Stimulated activated effector memory CD8-positive, alpha-beta T cell treated with anti-CD3 and anti-CD28 coated beads, Interleukin-12 subunit alpha, Interleukin-12 subunit beta, amount 100 ng/mL, for 72 hours (primary cell): ENCODE measurements at regions not wholly inside any gene's neighbourhood (a gene's known extent, or its start where the extent isn't known, plus 50 kb on each side); places are given as distances from the start of the nearest gene placed in this dataset.
"Not testable (repeated sequence)": the region's sequence is repeated elsewhere in the genome, so short reads cannot be mapped to it uniquely, and the experiment has no call there.

Source experiments
- ATAC-seq: fragments of 150-1000 bp; cut with Tn5 transposase; 2 replicates; pipeline ENCODE4 v1.10.0; 2021
- DNase-seq, 2 donors: peaks; one replicate each; pipeline ENCODE4 v3.0.0; 2021 to 2022; ENCODE audit warnings: low spot score in 2 of 2
- H3K27ac Mint-ChIP-seq: one replicate; pipeline ENCODE4 v1.8.0; 2022; ENCODE audit warnings: mild to moderate bottlenecking, mixed read lengths
- H3K36me3 Mint-ChIP-seq: one replicate; pipeline ENCODE4 v1.8.0; 2022; ENCODE audit warnings: mild to moderate bottlenecking, mixed read lengths
- H3K4me1 Mint-ChIP-seq: one replicate; pipeline ENCODE4 v1.8.0; 2022; ENCODE audit warnings: mixed read lengths
- H3K4me3 Mint-ChIP-seq: one replicate; pipeline ENCODE4 v1.8.0; 2022; ENCODE audit warnings: mild to moderate bottlenecking, mixed read lengths
- H3K9me3 Mint-ChIP-seq: one replicate; pipeline ENCODE4 v1.8.0; 2022; ENCODE audit warnings: mixed read lengths

DNA sequence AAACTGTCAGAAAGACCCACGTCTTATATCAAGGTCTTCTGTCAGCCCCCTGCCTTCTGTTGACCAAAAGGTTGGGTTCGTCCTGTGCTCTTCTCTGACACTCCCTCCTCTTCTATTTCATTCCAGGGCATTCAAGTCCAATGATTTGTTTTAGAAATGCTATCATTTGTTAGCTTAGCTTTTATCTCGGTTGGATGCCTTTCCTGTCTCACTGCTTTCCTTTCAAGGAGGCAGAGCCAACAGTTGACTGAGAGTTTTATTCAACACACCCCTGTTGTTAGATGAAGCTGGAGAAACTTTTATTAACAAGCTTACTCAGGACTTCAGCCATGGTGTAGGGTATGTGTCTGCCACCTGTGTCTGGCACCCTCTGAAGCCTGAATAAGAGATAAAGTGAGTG lies 112.0 kb upstream of the SLC7A14 start:
- no peak overlapping the region for H3K27ac Mint-ChIP-seq
- H3K9me3 Mint-ChIP-seq = no peaks in the 10 kb centered on the region
- no peak overlapping the region for H3K4me3 Mint-ChIP-seq
- DNase-seq (no peak), ATAC-seq (no peak)
- no peaks in the 10 kb centered on the region for H3K36me3 Mint-ChIP-seq
- no peaks in the 10 kb centered on the region for H3K4me1 Mint-ChIP-seq

DNA sequence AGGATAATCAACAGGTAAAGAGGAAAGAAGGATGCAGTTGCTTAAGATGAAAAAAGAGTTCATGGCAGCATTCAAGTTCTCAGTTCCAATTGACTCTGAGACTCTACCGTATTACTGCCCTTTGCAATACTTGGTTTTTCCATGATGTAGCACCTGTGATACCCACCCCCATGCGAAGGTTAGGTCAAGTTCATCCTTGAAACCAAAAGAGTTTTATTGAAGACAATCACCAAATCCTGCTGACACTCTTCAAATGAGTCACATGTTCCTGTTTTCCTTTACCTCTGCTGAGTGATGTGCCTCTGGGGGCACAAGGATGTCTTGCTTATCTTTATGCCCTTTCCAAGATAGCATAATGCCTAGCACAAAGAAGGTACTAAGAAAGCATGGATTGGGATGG lies 111.3 kb upstream of the SLC7A14 start:
- no peak overlapping the region for H3K4me3 Mint-ChIP-seq
- no peaks in the 10 kb centered on the region for H3K4me1 Mint-ChIP-seq
- ATAC-seq (no peak), DNase-seq (no peak)
- H3K36me3 Mint-ChIP-seq = no peaks in the 10 kb centered on the region
- no peak overlapping the region for H3K27ac Mint-ChIP-seq
- no peaks in the 10 kb centered on the region for H3K9me3 Mint-ChIP-seq

DNA sequence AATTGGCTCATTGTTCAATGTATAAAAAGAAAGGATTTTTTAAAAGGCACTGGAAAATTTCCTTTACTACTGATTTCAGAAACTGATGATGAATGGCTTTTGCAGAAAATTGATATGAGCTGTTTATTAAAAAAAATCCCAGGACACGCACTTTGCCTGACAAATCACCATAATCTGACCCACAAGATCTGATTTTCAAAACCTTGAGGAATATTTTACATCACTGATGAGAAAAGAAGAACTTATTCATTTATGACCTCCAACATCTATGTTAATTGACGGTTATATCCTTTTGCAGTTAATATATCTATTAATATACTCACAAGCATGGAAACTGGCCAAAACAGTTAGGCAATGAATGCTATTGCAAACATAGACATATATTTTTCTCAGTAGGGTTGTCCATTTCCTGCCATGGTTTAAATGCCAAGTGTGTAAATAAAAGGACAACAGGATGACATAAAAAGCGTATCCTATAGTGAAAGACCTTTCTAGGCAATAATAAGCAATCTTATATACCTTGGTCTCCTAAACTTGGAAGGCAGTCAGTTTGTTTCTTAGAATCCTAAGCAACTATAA lies 109.7 kb upstream of the SLC7A14 start:
- Mint-ChIP-seq H3K4me3 (no peak overlapping the region), H3K4me1 (no peaks in the 10 kb centered on the region), H3K9me3 (no peaks in the 10 kb centered on the region), H3K36me3 (no peaks in the 10 kb centered on the region), H3K27ac (no peak overlapping the region)
- ATAC-seq = no peak
- DNase-seq = no peak

DNA sequence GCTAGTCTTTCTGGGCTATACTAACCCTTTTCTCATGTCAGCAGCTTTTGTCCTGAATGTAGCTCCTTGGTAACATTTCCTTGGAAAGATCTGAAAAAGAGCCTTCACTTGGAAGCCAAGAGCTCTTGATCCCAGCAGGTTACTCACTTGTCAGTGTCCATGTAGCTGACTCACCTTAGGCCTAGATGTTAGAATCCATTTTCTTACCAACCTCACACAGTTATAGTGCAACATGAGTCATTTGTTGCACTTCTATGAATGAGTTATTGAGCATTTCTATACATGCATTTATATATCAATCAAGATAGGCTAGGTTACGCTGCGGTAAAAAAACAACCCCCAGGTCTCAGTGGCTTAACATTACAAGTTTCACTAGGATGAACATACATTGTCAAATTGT lies 106.8 kb upstream of the SLC7A14 start:
- H3K36me3 Mint-ChIP-seq = no peaks in the 10 kb centered on the region
- ATAC-seq (peak; percentile 84), DNase-seq (no peak)
- H3K4me1 Mint-ChIP-seq = peaks cover 4% of the 10 kb centered on the region
- H3K9me3 Mint-ChIP-seq = no peaks in the 10 kb centered on the region
- H3K4me3 Mint-ChIP-seq = no peak overlapping the region
- H3K27ac Mint-ChIP-seq = no peak overlapping the region

- ATAC-seq = no peak
Observed at GRCh38 chr3:170690661-170690981, 104.7 kb upstream of the SLC7A14 start.

GRCh38 chr3:170689893-170690660 lies 104.2 kb upstream of the SLC7A14 start:
- DNase-seq (peak; percentile 3 to 60), ATAC-seq (peak; percentile 46)
- H3K4me3 Mint-ChIP-seq = no peak overlapping the region
- no peaks in the 10 kb centered on the region for H3K9me3 Mint-ChIP-seq
- peaks cover 7% of the 10 kb centered on the region for H3K4me1 Mint-ChIP-seq
- no peaks in the 10 kb centered on the region for H3K36me3 Mint-ChIP-seq
- H3K27ac Mint-ChIP-seq = peak overlapping the region; percentile 9

More at GRCh38 chr3:170690661-170690981, 104.7 kb upstream of the SLC7A14 start:
- DNase-seq = no peak
- Mint-ChIP-seq H3K4me1 (peaks cover 7% of the 10 kb centered on the region), H3K4me3 (no peak overlapping the region), H3K9me3 (no peaks in the 10 kb centered on the region), H3K36me3 (no peaks in the 10 kb centered on the region), H3K27ac (peak overlapping the region; percentile 9)

DNA sequence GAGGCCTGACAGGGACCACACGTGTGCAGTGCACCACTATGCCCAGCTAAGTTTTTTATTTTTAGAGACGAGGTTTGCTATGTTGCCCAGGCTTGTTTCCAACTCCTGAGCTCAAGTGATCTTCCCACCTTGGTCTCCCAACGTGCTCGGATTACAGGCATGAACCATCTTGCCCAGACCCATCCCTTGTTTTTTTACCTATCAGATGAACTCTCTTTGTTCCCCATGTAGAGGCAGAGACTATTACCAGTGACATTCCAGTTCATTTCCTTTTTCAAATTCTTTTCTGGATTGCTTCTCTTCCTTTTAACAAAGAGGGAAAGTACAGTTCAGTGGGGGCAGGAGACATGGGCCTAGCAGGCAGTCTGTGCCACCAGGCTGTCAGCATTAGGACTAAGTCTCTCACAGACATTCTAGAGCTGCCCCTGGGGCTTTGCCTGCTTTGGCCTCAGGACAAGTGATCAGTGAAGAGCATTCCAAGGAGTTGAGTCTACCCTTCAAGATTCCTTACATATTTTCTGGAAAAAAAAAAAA lies 103.5 kb upstream of the SLC7A14 start:
- H3K4me1 Mint-ChIP-seq = peaks cover 7% of the 10 kb centered on the region
- DNase-seq (no peak), ATAC-seq (no peak)
- H3K36me3 Mint-ChIP-seq = no peaks in the 10 kb centered on the region
- H3K27ac Mint-ChIP-seq = no peak overlapping the region
- no peak overlapping the region for H3K4me3 Mint-ChIP-seq
- H3K9me3 Mint-ChIP-seq = no peaks in the 10 kb centered on the region

DNA sequence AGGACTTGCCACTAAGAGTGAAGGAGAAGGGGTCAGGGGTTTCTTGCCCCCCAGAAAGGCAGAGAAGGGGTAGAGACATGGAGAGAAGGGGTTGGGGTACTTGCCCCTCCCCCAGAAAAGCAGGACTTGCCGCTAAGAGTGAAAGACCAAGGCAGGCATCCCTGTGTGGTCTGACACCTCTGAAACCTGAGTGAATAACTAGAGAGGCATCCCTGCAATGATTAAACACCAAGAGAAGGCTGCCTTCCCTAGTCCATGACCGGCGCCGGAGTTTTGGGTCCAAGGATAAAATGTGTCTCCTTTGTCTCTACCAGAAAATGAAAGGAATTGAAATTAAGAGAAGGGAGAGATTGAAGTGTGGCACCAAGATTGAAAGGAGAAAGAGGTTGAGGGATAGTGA lies 102.3 kb upstream of the SLC7A14 start:
- not testable (repeated sequence) for DNase-seq, H3K9me3 Mint-ChIP-seq, H3K36me3 Mint-ChIP-seq, H3K4me3 Mint-ChIP-seq, H3K27ac Mint-ChIP-seq, ATAC-seq, H3K4me1 Mint-ChIP-seq

- ATAC-seq = no peak
- no peak overlapping the region for H3K4me3 Mint-ChIP-seq
- no peak overlapping the region for H3K27ac Mint-ChIP-seq
- no peaks in the 10 kb centered on the region for H3K4me1 Mint-ChIP-seq
- no peaks in the 10 kb centered on the region for H3K9me3 Mint-ChIP-seq
- H3K36me3 Mint-ChIP-seq = no peaks in the 10 kb centered on the region
- DNase-seq = no peak
Observed at GRCh38 chr3:170680593-170680992, 94.7 kb upstream of the SLC7A14 start.

- H3K4me3 Mint-ChIP-seq = no peak overlapping the region
- ATAC-seq = no peak
Observed at GRCh38 chr3:170679190-170679589, 93.3 kb upstream of the SLC7A14 start.

GRCh38 chr3:170670504-170670903 lies 84.6 kb upstream of the SLC7A14 start:
- no peaks in the 10 kb centered on the region for H3K36me3 Mint-ChIP-seq
- H3K9me3 Mint-ChIP-seq = peaks cover 3% of the 10 kb centered on the region
- H3K27ac Mint-ChIP-seq = no peak overlapping the region
- H3K4me3 Mint-ChIP-seq = no peak overlapping the region
- ATAC-seq = no peak
- DNase-seq = no peak
- H3K4me1 Mint-ChIP-seq = no peaks in the 10 kb centered on the region

More at GRCh38 chr3:170679190-170679589, 93.3 kb upstream of the SLC7A14 start:
- no peaks in the 10 kb centered on the region for H3K9me3 Mint-ChIP-seq
- no peak overlapping the region for H3K27ac Mint-ChIP-seq
- no peaks in the 10 kb centered on the region for H3K4me1 Mint-ChIP-seq
- H3K36me3 Mint-ChIP-seq = no peaks in the 10 kb centered on the region
- no peak for DNase-seq

GRCh38 chr3:170662986-170663385 lies 77.1 kb upstream of the SLC7A14 start:
- not testable (repeated sequence) for H3K9me3 Mint-ChIP-seq, ATAC-seq, H3K4me1 Mint-ChIP-seq, H3K27ac Mint-ChIP-seq, H3K4me3 Mint-ChIP-seq, DNase-seq, H3K36me3 Mint-ChIP-seq

GRCh38 chr3:170660139-170660538 lies 74.3 kb upstream of the SLC7A14 start:
- DNase-seq (no peak), ATAC-seq (no peak)
- no peak overlapping the region for H3K27ac Mint-ChIP-seq
- no peaks in the 10 kb centered on the region for H3K4me1 Mint-ChIP-seq
- H3K36me3 Mint-ChIP-seq = no peaks in the 10 kb centered on the region
- peaks cover 3% of the 10 kb centered on the region for H3K9me3 Mint-ChIP-seq
- no peak overlapping the region for H3K4me3 Mint-ChIP-seq

GRCh38 chr3:170657312-170657711 lies 71.4 kb upstream of the SLC7A14 start:
- Mint-ChIP-seq H3K27ac (no peak overlapping the region), H3K4me1 (no peaks in the 10 kb centered on the region), H3K36me3 (no peaks in the 10 kb centered on the region), H3K4me3 (no peak overlapping the region), H3K9me3 (peaks cover 3% of the 10 kb centered on the region)
- no peak for DNase-seq
- ATAC-seq = no peak

GRCh38 chr3:170656284-170656683 lies 70.4 kb upstream of the SLC7A14 start:
- no peak for DNase-seq

DNA sequence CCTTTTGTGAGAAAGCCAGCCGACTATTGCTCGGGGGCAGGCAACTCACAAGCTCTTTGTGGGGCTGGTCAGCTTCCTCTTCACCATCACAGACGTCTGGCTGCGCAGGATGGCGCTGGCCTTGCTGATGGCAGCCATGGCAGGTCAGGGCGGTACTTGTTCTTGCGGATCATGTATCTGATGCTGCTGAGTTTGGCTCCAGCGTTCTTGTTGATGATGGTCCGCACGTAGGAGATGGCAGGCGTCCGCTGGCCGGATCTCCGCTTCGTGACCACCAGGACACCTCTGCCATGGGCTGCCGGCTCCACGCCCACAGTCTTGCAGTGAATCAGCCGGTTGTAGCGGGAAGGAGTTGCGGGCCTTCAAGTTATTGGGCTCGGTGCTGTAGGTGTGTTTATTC lies 67.9 kb upstream of the SLC7A14 start:
- H3K36me3 Mint-ChIP-seq = no peaks in the 10 kb centered on the region
- no peaks in the 10 kb centered on the region for H3K4me1 Mint-ChIP-seq
- H3K27ac Mint-ChIP-seq = no peak overlapping the region
- H3K9me3 Mint-ChIP-seq = no peaks in the 10 kb centered on the region
- ATAC-seq (no peak), DNase-seq (no peak)
- H3K4me3 Mint-ChIP-seq = no peak overlapping the region

More at GRCh38 chr3:170656284-170656683, 70.4 kb upstream of the SLC7A14 start:
- H3K4me3 Mint-ChIP-seq = no peak overlapping the region
- no peak overlapping the region for H3K27ac Mint-ChIP-seq
- peaks cover 2% of the 10 kb centered on the region for H3K9me3 Mint-ChIP-seq
- H3K4me1 Mint-ChIP-seq = no peaks in the 10 kb centered on the region
- ATAC-seq = no peak
- H3K36me3 Mint-ChIP-seq = no peaks in the 10 kb centered on the region
